ENCODE measurements at regions not wholly inside any gene's neighbourhood (a gene's known extent, or its start where the extent isn't known, plus 50 kb on each side); places are given as distances from the start of the nearest gene placed in this dataset.

DNA sequence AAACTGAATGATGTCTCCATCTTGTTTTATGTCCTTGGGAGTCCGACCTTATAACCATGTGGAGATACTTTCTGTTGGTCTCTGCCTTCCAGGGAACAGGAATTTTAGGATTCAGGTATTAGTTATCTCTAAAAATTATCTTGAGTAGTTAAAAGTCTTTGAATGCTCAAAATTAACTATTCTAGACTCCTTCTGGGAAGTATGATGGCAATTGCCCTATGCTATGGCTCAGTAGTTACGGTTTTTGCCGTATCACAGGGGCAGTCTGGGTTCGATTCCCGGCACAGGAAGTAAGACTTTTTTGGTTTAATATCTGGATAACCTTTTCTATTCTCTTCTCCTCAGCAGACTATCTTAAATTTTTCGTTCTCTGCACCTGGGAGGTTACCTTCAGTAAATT is 708.7 kb upstream of the LRATD1 start:
- no peak overlapping the region for H3K4me3 Mint-ChIP-seq
- no peaks in the 10 kb centered on the region for H3K4me1 ChIP-seq (ENCODE audit: control insufficient read depth in 1 of 2, extremely low read depth in 1 of 2, insufficient read depth in 2 of 2, low read length in 2 of 2)
- H3K9me3 Mint-ChIP-seq, result peaks cover 8 to 38% (median 11%) of the 10 kb centered on the region in 3 donors
- no peaks in the 10 kb centered on the region for H3K4me1 Mint-ChIP-seq
- no peak overlapping the region for H3K27ac ChIP-seq (ENCODE audit: low read length)
- no peak overlapping the region for H3K4me3 ChIP-seq (ENCODE audit: control insufficient read depth in 1 of 2, extremely low read depth in 1 of 2, low read length in 1 of 2)
- no CpG with 5 or more reads among the region's 6 CpGs for WGBS (ENCODE audit: insufficient coverage)
- H3K9me3 ChIP-seq, result no peaks in the 10 kb centered on the region
- H3K36me3 ChIP-seq (ENCODE audit: control insufficient read depth in 2 of 2, extremely low read depth in 1 of 2, insufficient read depth in 1 of 2, low read length in 1 of 2), result no peaks in the 10 kb centered on the region
- DNase-seq (no peak), ATAC-seq (replicated peaks in 1 of 4) (no peak)
- H3K27ac Mint-ChIP-seq, result no peak overlapping the region
- H3K27me3 ChIP-seq (replicated peaks in 1 of 2; ENCODE audit: control insufficient read depth in 2 of 2, extremely low read depth in 1 of 2, insufficient read depth in 2 of 2, low read length in 1 of 2), result no peaks in the 10 kb centered on the region
- no peaks in the 10 kb centered on the region for H3K27me3 Mint-ChIP-seq
- no peaks in the 10 kb centered on the region for H3K36me3 Mint-ChIP-seq
- ChIA-PET POLR2A (no interaction called here), CTCF (no interaction called here)

DNA sequence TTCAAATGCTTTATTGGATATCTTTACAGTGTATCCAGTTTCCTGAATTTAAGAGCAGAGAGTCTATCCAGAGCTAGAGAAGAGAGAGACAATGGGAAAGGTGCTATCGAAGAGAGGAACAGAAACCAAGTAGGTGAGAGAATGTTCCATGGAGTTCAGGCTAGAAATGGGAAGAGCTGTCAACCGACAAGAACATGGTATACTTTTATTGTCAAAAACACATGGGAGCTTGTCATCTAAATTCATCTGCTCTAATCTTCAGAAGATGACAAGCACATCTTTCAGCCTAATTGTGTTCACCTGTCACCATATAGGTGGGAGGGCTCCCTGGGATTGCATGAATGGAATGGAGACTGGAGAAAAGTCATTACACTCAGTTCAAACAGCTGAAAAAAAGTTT is 690.4 kb upstream of the LRATD1 start:
- no peaks in the 10 kb centered on the region for H3K36me3 Mint-ChIP-seq
- H3K4me3 ChIP-seq (ENCODE audit: control insufficient read depth in 1 of 2, extremely low read depth in 1 of 2, low read length in 1 of 2), result no peak overlapping the region
- H3K9me3 ChIP-seq, result no peaks in the 10 kb centered on the region
- no peak overlapping the region for H3K4me3 Mint-ChIP-seq
- ChIA-PET CTCF (no interaction called here), POLR2A (no interaction called here)
- no peaks in the 10 kb centered on the region for H3K4me1 ChIP-seq (ENCODE audit: control insufficient read depth in 1 of 2, extremely low read depth in 1 of 2, insufficient read depth in 2 of 2, low read length in 2 of 2)
- no peak overlapping the region for H3K27ac ChIP-seq (ENCODE audit: low read length)
- H3K27me3 ChIP-seq (replicated peaks in 1 of 2; ENCODE audit: control insufficient read depth in 2 of 2, extremely low read depth in 1 of 2, insufficient read depth in 2 of 2, low read length in 1 of 2), result no peaks in the 10 kb centered on the region
- no peaks in the 10 kb centered on the region for H3K4me1 Mint-ChIP-seq
- no peak overlapping the region for H3K27ac Mint-ChIP-seq
- no peaks in the 10 kb centered on the region for H3K36me3 ChIP-seq (ENCODE audit: control insufficient read depth in 2 of 2, extremely low read depth in 1 of 2, insufficient read depth in 1 of 2, low read length in 1 of 2)
- no peak for DNase-seq
- no peak for ATAC-seq (replicated peaks in 1 of 4)
- 60% methylated on average over 1 of the region's 2 CpGs for WGBS (ENCODE audit: insufficient coverage)
- no peaks in the 10 kb centered on the region for H3K27me3 Mint-ChIP-seq
- H3K9me3 Mint-ChIP-seq, result peaks cover 5 to 12% (median 9%) of the 10 kb centered on the region in 3 donors

DNA sequence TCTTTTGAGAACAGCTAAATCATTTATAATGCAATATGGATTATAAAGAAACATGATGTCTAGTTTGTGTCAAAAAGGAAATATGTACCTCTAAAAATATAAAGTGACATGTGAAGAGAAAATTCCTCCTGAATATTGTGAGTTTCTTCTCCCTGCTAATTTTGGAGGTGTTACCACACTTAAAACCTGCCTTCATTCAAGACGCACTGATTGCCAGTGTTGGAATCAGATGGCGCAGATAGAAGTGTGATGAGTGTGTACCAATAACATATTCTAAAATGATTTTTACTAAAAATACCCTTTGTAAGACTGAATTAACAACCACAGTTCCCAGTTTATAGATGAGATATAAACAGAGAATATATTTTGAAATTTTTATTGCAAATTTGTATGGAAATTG is 681.8 kb upstream of the LRATD1 start:
- ATAC-seq (replicated peaks in 1 of 4) (no peak), DNase-seq (no peak)
- H3K4me3 Mint-ChIP-seq, result no peak overlapping the region
- H3K4me1 ChIP-seq (ENCODE audit: control insufficient read depth in 1 of 2, extremely low read depth in 1 of 2, insufficient read depth in 2 of 2, low read length in 2 of 2), result no peaks in the 10 kb centered on the region
- no peaks in the 10 kb centered on the region for H3K9me3 ChIP-seq
- H3K4me3 ChIP-seq (ENCODE audit: control insufficient read depth in 1 of 2, extremely low read depth in 1 of 2, low read length in 1 of 2), result no peak overlapping the region
- no peaks in the 10 kb centered on the region for H3K27me3 Mint-ChIP-seq
- H3K36me3 Mint-ChIP-seq, result no peaks in the 10 kb centered on the region
- ChIA-PET POLR2A (no interaction called here), CTCF (no interaction called here)
- peaks cover 2 to 18% (median 9%) of the 10 kb centered on the region in 3 donors for H3K9me3 Mint-ChIP-seq
- WGBS (ENCODE audit: insufficient coverage), result no CpG with 5 or more reads among the region's 2 CpGs
- no peaks in the 10 kb centered on the region for H3K36me3 ChIP-seq (ENCODE audit: control insufficient read depth in 2 of 2, extremely low read depth in 1 of 2, insufficient read depth in 1 of 2, low read length in 1 of 2)
- no peaks in the 10 kb centered on the region for H3K27me3 ChIP-seq (replicated peaks in 1 of 2; ENCODE audit: control insufficient read depth in 2 of 2, extremely low read depth in 1 of 2, insufficient read depth in 2 of 2, low read length in 1 of 2)
- no peak overlapping the region for H3K27ac ChIP-seq (ENCODE audit: low read length)
- H3K4me1 Mint-ChIP-seq, result no peaks in the 10 kb centered on the region
- no peak overlapping the region for H3K27ac Mint-ChIP-seq

DNA sequence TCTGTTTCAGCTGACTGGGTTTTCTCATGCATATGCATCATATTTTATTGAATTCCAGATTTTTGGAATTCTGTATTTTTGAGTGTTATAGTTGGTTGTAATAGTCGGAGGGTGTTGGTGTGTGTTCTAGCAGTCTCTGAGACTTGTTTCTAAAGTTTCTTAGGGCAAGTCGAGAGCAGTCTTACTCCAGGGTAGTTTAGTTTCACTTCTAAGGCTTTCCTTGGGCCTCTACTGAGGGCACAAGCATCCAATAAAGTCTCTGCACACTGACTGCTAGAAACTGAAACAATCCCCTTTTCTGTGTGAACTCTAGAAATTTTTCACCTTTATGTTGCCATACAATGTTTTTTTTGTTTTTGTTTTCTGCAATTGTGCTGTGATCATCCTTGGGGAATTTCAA is 663.7 kb upstream of the LRATD1 start:
- Histone ChIP-seq H3K27ac (ENCODE audit: low read length) (no peak overlapping the region), H3K36me3 (ENCODE audit: control insufficient read depth in 2 of 2, extremely low read depth in 1 of 2, insufficient read depth in 1 of 2, low read length in 1 of 2) (no peaks in the 10 kb centered on the region), H3K27me3 (replicated peaks in 1 of 2; ENCODE audit: control insufficient read depth in 2 of 2, extremely low read depth in 1 of 2, insufficient read depth in 2 of 2, low read length in 1 of 2) (no peaks in the 10 kb centered on the region), H3K9me3 (no peaks in the 10 kb centered on the region), H3K4me3 (ENCODE audit: control insufficient read depth in 1 of 2, extremely low read depth in 1 of 2, low read length in 1 of 2) (no peak overlapping the region), H3K4me1 (ENCODE audit: control insufficient read depth in 1 of 2, extremely low read depth in 1 of 2, insufficient read depth in 2 of 2, low read length in 2 of 2) (no peaks in the 10 kb centered on the region)
- no peak for ATAC-seq (replicated peaks in 1 of 4)
- H3K27ac Mint-ChIP-seq, result no peak overlapping the region
- DNase-seq, result no peak
- no CpG with 5 or more reads among the region's 2 CpGs for WGBS (ENCODE audit: insufficient coverage)
- ChIA-PET POLR2A (no interaction called here), CTCF (no interaction called here)
- H3K4me1 Mint-ChIP-seq, result no peaks in the 10 kb centered on the region
- H3K36me3 Mint-ChIP-seq, result no peaks in the 10 kb centered on the region
- H3K27me3 Mint-ChIP-seq, result no peaks in the 10 kb centered on the region
- H3K4me3 Mint-ChIP-seq, result no peak overlapping the region
- peaks cover 0 to 10% (median 6%) of the 10 kb centered on the region in 3 donors for H3K9me3 Mint-ChIP-seq

DNA sequence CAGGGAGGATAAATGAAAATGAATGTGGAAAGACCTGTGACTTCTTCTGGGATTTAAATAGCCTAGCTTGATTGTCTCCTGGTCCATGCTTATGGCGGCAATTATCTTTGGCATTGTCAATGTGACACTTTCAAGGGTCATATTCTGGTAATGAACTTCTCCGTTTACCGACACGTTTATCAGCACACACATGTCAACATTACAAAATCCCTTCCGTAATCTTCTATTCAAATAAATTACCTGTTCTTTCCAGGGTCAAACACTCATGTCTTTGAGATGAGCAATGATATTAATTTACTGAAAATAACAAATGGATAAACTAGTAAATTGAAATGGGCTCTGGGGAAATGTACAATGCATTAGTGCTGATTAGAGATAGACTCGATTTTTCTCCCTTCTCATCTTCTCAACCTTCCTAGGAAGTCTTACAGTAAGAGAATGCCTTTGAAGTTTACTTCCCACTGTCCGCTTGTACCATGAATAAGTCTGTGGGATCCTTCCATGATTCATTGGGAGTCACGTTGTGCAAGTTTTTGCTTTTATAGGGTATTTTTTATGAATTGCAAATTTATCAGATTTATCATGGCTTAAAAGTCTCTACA is 646.3 kb upstream of the LRATD1 start:
- Histone ChIP-seq H3K27me3 (replicated peaks in 1 of 2; ENCODE audit: control insufficient read depth in 2 of 2, extremely low read depth in 1 of 2, insufficient read depth in 2 of 2, low read length in 1 of 2) (no peaks in the 10 kb centered on the region), H3K4me3 (ENCODE audit: control insufficient read depth in 1 of 2, extremely low read depth in 1 of 2, low read length in 1 of 2) (no peak overlapping the region), H3K36me3 (ENCODE audit: control insufficient read depth in 2 of 2, extremely low read depth in 1 of 2, insufficient read depth in 1 of 2, low read length in 1 of 2) (no peaks in the 10 kb centered on the region), H3K27ac (ENCODE audit: low read length) (no peak overlapping the region), H3K4me1 (ENCODE audit: control insufficient read depth in 1 of 2, extremely low read depth in 1 of 2, insufficient read depth in 2 of 2, low read length in 2 of 2) (no peaks in the 10 kb centered on the region), H3K9me3 (no peaks in the 10 kb centered on the region)
- Mint-ChIP-seq H3K27me3 (no peaks in the 10 kb centered on the region), H3K4me3 (no peak overlapping the region), H3K27ac (no peak overlapping the region), H3K9me3 (peaks cover 8 to 14% (median 10%) of the 10 kb centered on the region in 3 donors), H3K4me1 (no peaks in the 10 kb centered on the region), H3K36me3 (no peaks in the 10 kb centered on the region)
- DNase-seq (no peak), ATAC-seq (replicated peaks in 1 of 4) (no peak)
- CTCF ChIA-PET, result interaction anchor here in 1 of 2 donors (0.7 kb wide), 1 partner anchor 18 kb away, joined by 3 read pairs; no protein-coding TSS in a partner anchor
- POLR2A ChIA-PET, result no interaction called here
- 71% methylated on average over 1 of the region's 8 CpGs for WGBS (ENCODE audit: insufficient coverage)

DNA sequence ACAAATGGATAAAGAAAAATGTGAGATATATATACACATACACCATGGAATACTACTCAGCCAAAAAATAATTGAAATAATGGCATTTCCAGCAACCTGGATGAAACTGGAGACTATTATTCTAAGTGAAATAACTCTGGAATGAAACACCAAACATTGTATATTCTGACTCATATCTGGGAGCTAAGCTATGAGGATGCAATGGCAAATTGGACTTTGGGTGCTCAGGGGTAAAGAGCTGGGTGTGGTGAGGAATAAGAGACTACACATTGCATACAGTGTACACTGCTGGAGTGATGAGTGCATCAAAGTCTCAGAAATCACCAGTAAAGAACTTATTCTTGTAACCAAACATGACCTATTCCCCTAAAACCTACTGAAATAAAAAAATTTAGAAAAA is 636.0 kb upstream of the LRATD1 start:
- Mint-ChIP-seq H3K4me1 (no peaks in the 10 kb centered on the region), H3K36me3 (no peaks in the 10 kb centered on the region), H3K27me3 (no peaks in the 10 kb centered on the region), H3K9me3 (peaks cover 19 to 33% (median 27%) of the 10 kb centered on the region in 3 donors), H3K27ac (no peak overlapping the region), H3K4me3 (no peak overlapping the region)
- Histone ChIP-seq H3K27ac (ENCODE audit: low read length) (no peak overlapping the region), H3K4me1 (ENCODE audit: control insufficient read depth in 1 of 2, extremely low read depth in 1 of 2, insufficient read depth in 2 of 2, low read length in 2 of 2) (no peaks in the 10 kb centered on the region), H3K27me3 (replicated peaks in 1 of 2; ENCODE audit: control insufficient read depth in 2 of 2, extremely low read depth in 1 of 2, insufficient read depth in 2 of 2, low read length in 1 of 2) (no peaks in the 10 kb centered on the region), H3K9me3 (peaks cover 3% of the 10 kb centered on the region), H3K36me3 (ENCODE audit: control insufficient read depth in 2 of 2, extremely low read depth in 1 of 2, insufficient read depth in 1 of 2, low read length in 1 of 2) (no peaks in the 10 kb centered on the region), H3K4me3 (ENCODE audit: control insufficient read depth in 1 of 2, extremely low read depth in 1 of 2, low read length in 1 of 2) (no peak overlapping the region)
- ChIA-PET CTCF (no interaction called here), POLR2A (no interaction called here)
- DNase-seq, result no peak
- ATAC-seq (replicated peaks in 1 of 4), result no peak

DNA sequence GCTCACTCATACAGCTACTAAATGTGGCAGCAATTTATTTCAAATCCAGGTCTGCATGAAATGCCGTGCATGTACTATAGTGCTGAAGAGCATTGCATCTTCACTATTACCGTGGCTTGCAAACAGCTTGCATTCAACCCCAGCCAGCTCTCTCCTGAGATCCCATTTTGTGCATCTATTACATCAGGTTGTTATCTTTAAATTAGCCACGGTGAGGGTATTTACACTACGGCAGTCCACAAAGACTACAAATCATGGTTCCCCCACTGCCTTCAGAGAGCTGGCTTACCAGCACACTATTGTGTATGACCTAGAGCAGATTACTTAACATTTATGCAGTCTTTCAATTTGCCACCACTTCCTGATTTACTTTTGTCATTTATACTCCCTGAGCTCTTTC is 621.3 kb upstream of the LRATD1 start:
- DNase-seq, result no peak
- Histone ChIP-seq H3K27me3 (replicated peaks in 1 of 2; ENCODE audit: control insufficient read depth in 2 of 2, extremely low read depth in 1 of 2, insufficient read depth in 2 of 2, low read length in 1 of 2) (no peaks in the 10 kb centered on the region), H3K9me3 (no peaks in the 10 kb centered on the region), H3K4me3 (ENCODE audit: control insufficient read depth in 1 of 2, extremely low read depth in 1 of 2, low read length in 1 of 2) (no peak overlapping the region), H3K36me3 (ENCODE audit: control insufficient read depth in 2 of 2, extremely low read depth in 1 of 2, insufficient read depth in 1 of 2, low read length in 1 of 2) (no peaks in the 10 kb centered on the region), H3K4me1 (ENCODE audit: control insufficient read depth in 1 of 2, extremely low read depth in 1 of 2, insufficient read depth in 2 of 2, low read length in 2 of 2) (no peaks in the 10 kb centered on the region), H3K27ac (ENCODE audit: low read length) (no peak overlapping the region)
- ChIA-PET POLR2A (no interaction called here), CTCF (no interaction called here)
- Mint-ChIP-seq H3K9me3 (peaks cover 8 to 28% (median 18%) of the 10 kb centered on the region in 3 donors), H3K36me3 (no peaks in the 10 kb centered on the region), H3K4me1 (no peaks in the 10 kb centered on the region), H3K4me3 (no peak overlapping the region), H3K27ac (no peak overlapping the region), H3K27me3 (no peaks in the 10 kb centered on the region)
- no peak for ATAC-seq (replicated peaks in 1 of 4)
- WGBS (ENCODE audit: insufficient coverage), result 71% methylated on average over 3 of the region's 4 CpGs

All from T-cell (primary cell).